ENCODE measurements at regions not wholly inside any gene's neighbourhood (a gene's known extent, or its start where the extent isn't known, plus 50 kb on each side); places are given as distances from the start of the nearest gene placed in this dataset.

- ATAC-seq (replicated peaks in 1 of 2) (no peak), DNase-seq (no peak)
- H3K27me3 Mint-ChIP-seq (ENCODE audit: low read depth) = no peaks in the 10 kb centered on the region
- H3K27ac Mint-ChIP-seq = no peak overlapping the region
- no peaks in the 10 kb centered on the region for H3K4me1 Mint-ChIP-seq (ENCODE audit: low read depth)
- no peak overlapping the region for H3K4me3 Mint-ChIP-seq
- no peaks in the 10 kb centered on the region for H3K9me3 Mint-ChIP-seq
- no peaks in the 10 kb centered on the region for H3K36me3 Mint-ChIP-seq (ENCODE audit: insufficient read depth in 2 of 2)
Observed at GRCh38 chr15:93298901-93299300, 209.9 kb upstream of the RGMA start.

- Mint-ChIP-seq H3K9me3 (no peaks in the 10 kb centered on the region), H3K4me1 (ENCODE audit: low read depth) (no peaks in the 10 kb centered on the region), H3K4me3 (no peak overlapping the region), H3K27me3 (ENCODE audit: low read depth) (no peaks in the 10 kb centered on the region), H3K36me3 (ENCODE audit: insufficient read depth in 2 of 2) (no peaks in the 10 kb centered on the region), H3K27ac (no peak overlapping the region)
- DNase-seq (no peak), ATAC-seq (replicated peaks in 1 of 2) (no peak)
Observed at GRCh38 chr15:93296759-93297500, 207.9 kb upstream of the RGMA start.

DNA sequence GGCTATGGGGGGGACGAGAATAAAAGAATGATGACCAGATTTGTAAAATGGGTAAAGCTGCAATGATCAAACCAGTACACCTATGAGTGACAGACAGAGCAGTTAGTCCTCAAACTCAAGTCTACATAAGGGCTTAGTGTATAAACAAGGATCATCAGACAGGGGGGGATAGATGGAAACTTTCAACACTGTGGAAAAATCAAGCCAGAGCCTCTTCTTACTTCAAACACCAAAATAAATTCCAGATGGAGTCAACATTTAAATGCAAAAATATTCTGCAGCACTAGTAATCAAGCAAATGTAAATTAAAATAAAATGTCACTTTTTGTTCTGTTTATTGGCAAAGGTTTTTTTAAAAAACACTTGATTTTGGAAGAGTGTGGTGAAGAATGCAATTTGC, 205.9 kb upstream of the RGMA start:
- DNase-seq = no peak
- H3K9me3 Mint-ChIP-seq = no peaks in the 10 kb centered on the region
- no peak overlapping the region for H3K27ac Mint-ChIP-seq
- no peaks in the 10 kb centered on the region for H3K4me1 Mint-ChIP-seq (ENCODE audit: low read depth)
- peaks cover 15% of the 10 kb centered on the region for H3K27me3 Mint-ChIP-seq (ENCODE audit: low read depth)
- no peak for ATAC-seq (replicated peaks in 1 of 2)
- H3K4me3 Mint-ChIP-seq = no peak overlapping the region
- H3K36me3 Mint-ChIP-seq (ENCODE audit: insufficient read depth in 2 of 2) = no peaks in the 10 kb centered on the region

GRCh38 chr15:93294066-93294465, 205.1 kb upstream of the RGMA start:
- Mint-ChIP-seq H3K9me3 (no peaks in the 10 kb centered on the region), H3K4me1 (ENCODE audit: low read depth) (no peaks in the 10 kb centered on the region), H3K27me3 (ENCODE audit: low read depth) (peaks cover 18% of the 10 kb centered on the region), H3K4me3 (no peak overlapping the region), H3K36me3 (ENCODE audit: insufficient read depth in 2 of 2) (no peaks in the 10 kb centered on the region), H3K27ac (no peak overlapping the region)
- ATAC-seq (replicated peaks in 1 of 2) (no peak), DNase-seq (no peak)

GRCh38 chr15:93291380-93291779, 202.4 kb upstream of the RGMA start:
- no peak overlapping the region for H3K4me3 Mint-ChIP-seq
- ATAC-seq (replicated peaks in 1 of 2) (no peak), DNase-seq (no peak)
- H3K27me3 Mint-ChIP-seq (ENCODE audit: low read depth) = peaks cover 18% of the 10 kb centered on the region
- H3K4me1 Mint-ChIP-seq (ENCODE audit: low read depth) = no peaks in the 10 kb centered on the region
- H3K36me3 Mint-ChIP-seq (ENCODE audit: insufficient read depth in 2 of 2) = no peaks in the 10 kb centered on the region
- no peak overlapping the region for H3K27ac Mint-ChIP-seq
- H3K9me3 Mint-ChIP-seq = no peaks in the 10 kb centered on the region

GRCh38 chr15:93290618-93290946, 201.6 kb upstream of the RGMA start:
- no peak for ATAC-seq (replicated peaks in 1 of 2)
- no peak for DNase-seq
- Mint-ChIP-seq H3K4me3 (no peak overlapping the region), H3K27me3 (ENCODE audit: low read depth) (peaks cover 18% of the 10 kb centered on the region), H3K4me1 (ENCODE audit: low read depth) (no peaks in the 10 kb centered on the region), H3K27ac (no peak overlapping the region), H3K36me3 (ENCODE audit: insufficient read depth in 2 of 2) (no peaks in the 10 kb centered on the region), H3K9me3 (no peaks in the 10 kb centered on the region)

GRCh38 chr15:93289941-93290617, 201.1 kb upstream of the RGMA start:
- no peaks in the 10 kb centered on the region for H3K9me3 Mint-ChIP-seq
- H3K27ac Mint-ChIP-seq = no peak overlapping the region
- no peaks in the 10 kb centered on the region for H3K36me3 Mint-ChIP-seq (ENCODE audit: insufficient read depth in 2 of 2)
- no peak overlapping the region for H3K4me3 Mint-ChIP-seq
- ATAC-seq (replicated peaks in 1 of 2) (no peak), DNase-seq (no peak)
- no peaks in the 10 kb centered on the region for H3K4me1 Mint-ChIP-seq (ENCODE audit: low read depth)
- peaks cover 18% of the 10 kb centered on the region for H3K27me3 Mint-ChIP-seq (ENCODE audit: low read depth)

- Mint-ChIP-seq H3K9me3 (no peaks in the 10 kb centered on the region), H3K36me3 (ENCODE audit: insufficient read depth in 2 of 2) (no peaks in the 10 kb centered on the region), H3K27me3 (ENCODE audit: low read depth) (peaks cover 18% of the 10 kb centered on the region), H3K4me1 (ENCODE audit: low read depth) (no peaks in the 10 kb centered on the region), H3K4me3 (no peak overlapping the region), H3K27ac (no peak overlapping the region)
- ATAC-seq (replicated peaks in 1 of 2) (no peak), DNase-seq (no peak)
Observed at GRCh38 chr15:93288728-93289294, 199.8 kb upstream of the RGMA start.

DNA sequence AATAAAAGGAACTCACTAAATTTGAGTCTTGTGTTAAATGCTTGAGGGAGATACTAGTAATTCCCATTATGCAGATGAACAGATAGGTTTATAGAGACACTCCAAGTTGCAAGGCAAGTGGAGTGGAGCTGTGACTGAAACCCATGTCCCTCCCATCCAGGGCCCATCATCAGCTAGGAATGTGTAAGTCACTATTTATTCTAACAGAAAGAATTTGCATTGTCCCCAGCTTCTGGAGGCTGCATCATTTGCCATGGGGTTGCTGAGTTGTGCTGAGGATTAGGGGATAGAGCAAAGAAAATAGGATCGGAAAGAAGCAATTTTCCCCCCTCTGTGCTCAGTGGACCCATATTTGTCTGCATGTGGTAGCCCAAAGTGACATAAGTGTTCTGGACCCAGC, 197.4 kb upstream of the RGMA start:
- no peaks in the 10 kb centered on the region for H3K9me3 Mint-ChIP-seq
- H3K27me3 Mint-ChIP-seq (ENCODE audit: low read depth) = peaks cover 23% of the 10 kb centered on the region
- H3K27ac Mint-ChIP-seq = no peak overlapping the region
- ATAC-seq (replicated peaks in 1 of 2) (no peak), DNase-seq (no peak)
- no peak overlapping the region for H3K4me3 Mint-ChIP-seq
- H3K4me1 Mint-ChIP-seq (ENCODE audit: low read depth) = no peaks in the 10 kb centered on the region
- no peaks in the 10 kb centered on the region for H3K36me3 Mint-ChIP-seq (ENCODE audit: insufficient read depth in 2 of 2)

GRCh38 chr15:93283854-93284253, 194.8 kb upstream of the RGMA start:
- Mint-ChIP-seq H3K27me3 (ENCODE audit: low read depth) (peaks cover 8% of the 10 kb centered on the region), H3K27ac (no peak overlapping the region), H3K4me1 (ENCODE audit: low read depth) (no peaks in the 10 kb centered on the region), H3K4me3 (no peak overlapping the region), H3K36me3 (ENCODE audit: insufficient read depth in 2 of 2) (no peaks in the 10 kb centered on the region), H3K9me3 (no peaks in the 10 kb centered on the region)
- no peak for ATAC-seq (replicated peaks in 1 of 2)
- DNase-seq = no peak

DNA sequence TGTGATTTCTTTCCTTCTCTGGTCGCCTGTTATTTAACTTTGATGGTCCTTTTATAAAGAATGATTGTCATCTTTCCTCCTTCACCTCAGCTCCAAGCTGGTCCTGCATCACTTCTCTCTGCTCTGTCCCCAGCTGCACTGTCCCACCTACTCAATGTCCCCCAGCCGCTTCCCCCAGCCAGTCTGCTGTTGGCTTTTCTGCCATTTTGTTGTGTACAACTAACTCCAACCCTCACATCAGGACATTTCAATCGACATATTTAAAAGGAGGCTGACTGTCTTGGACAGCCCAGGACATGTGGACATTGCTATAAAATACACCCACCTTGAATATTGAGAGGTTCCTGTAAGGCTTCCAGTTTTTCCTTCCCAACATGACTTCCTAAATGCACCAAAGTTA, 193.8 kb upstream of the RGMA start:
- no peak overlapping the region for H3K27ac Mint-ChIP-seq
- DNase-seq (no peak), ATAC-seq (replicated peaks in 1 of 2) (no peak)
- H3K9me3 Mint-ChIP-seq = no peaks in the 10 kb centered on the region
- no peaks in the 10 kb centered on the region for H3K4me1 Mint-ChIP-seq (ENCODE audit: low read depth)
- no peak overlapping the region for H3K4me3 Mint-ChIP-seq
- peaks cover 8% of the 10 kb centered on the region for H3K27me3 Mint-ChIP-seq (ENCODE audit: low read depth)
- H3K36me3 Mint-ChIP-seq (ENCODE audit: insufficient read depth in 2 of 2) = no peaks in the 10 kb centered on the region

DNA sequence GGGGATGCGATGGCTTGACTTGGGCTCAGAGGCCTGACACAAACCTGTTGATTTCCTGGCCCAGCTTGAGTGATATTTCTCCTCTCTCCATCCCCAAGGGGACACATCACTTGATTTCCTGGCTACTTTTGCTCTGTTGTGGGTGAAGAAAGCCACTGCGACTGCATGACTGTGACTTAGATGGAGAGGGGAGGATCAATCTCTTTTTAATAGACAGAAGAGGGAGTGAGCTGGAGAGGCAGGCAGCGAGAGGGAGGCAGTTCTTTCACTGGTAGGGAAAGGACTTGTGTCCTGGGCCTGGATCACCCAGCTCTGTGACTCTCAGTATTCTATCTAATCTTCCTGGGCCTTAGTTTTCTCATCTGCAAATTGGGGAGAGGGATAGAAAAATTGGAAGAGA, 189.8 kb upstream of the RGMA start:
- no peak overlapping the region for H3K27ac Mint-ChIP-seq
- H3K4me3 Mint-ChIP-seq = no peak overlapping the region
- ATAC-seq (replicated peaks in 1 of 2) (no peak), DNase-seq (no peak)
- H3K36me3 Mint-ChIP-seq (ENCODE audit: insufficient read depth in 2 of 2) = no peaks in the 10 kb centered on the region
- H3K9me3 Mint-ChIP-seq = no peaks in the 10 kb centered on the region
- H3K27me3 Mint-ChIP-seq (ENCODE audit: low read depth) = peaks cover 8% of the 10 kb centered on the region
- no peaks in the 10 kb centered on the region for H3K4me1 Mint-ChIP-seq (ENCODE audit: low read depth)

DNA sequence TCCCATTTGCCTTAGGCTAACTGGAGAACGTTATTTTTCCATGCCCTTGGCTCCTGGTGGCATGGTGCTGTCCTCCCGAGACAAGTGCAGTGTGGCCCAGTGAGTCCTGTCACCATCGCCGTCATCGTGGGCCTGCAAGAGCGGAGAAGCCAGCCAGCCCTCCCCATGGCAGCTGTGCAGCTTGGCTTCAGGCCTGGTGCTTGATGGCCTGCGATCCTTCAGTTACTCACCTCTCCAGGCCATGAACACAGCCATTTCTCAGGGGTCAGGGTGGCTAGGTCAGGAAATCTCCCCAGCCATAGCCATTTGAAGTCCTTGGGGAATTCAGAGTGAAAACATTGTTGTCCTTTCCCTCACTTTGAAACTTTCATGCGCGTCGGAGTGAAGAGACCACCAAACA, 189.0 kb upstream of the RGMA start:
- ATAC-seq (replicated peaks in 1 of 2) (no peak), DNase-seq (no peak)
- H3K4me1 Mint-ChIP-seq (ENCODE audit: low read depth) = no peaks in the 10 kb centered on the region
- no peaks in the 10 kb centered on the region for H3K9me3 Mint-ChIP-seq
- H3K27ac Mint-ChIP-seq = no peak overlapping the region
- H3K27me3 Mint-ChIP-seq (ENCODE audit: low read depth) = peaks cover 3% of the 10 kb centered on the region
- no peaks in the 10 kb centered on the region for H3K36me3 Mint-ChIP-seq (ENCODE audit: insufficient read depth in 2 of 2)
- no peak overlapping the region for H3K4me3 Mint-ChIP-seq

GRCh38 chr15:93274257-93274656, 185.2 kb upstream of the RGMA start:
- no peaks in the 10 kb centered on the region for H3K36me3 Mint-ChIP-seq (ENCODE audit: insufficient read depth in 2 of 2)

More at GRCh38 chr15:93274257-93274656, 185.2 kb upstream of the RGMA start:
- Mint-ChIP-seq H3K27me3 (ENCODE audit: low read depth) (no peaks in the 10 kb centered on the region), H3K9me3 (peaks cover 0 to 2% of the 10 kb centered on the region in 2 donors), H3K4me1 (ENCODE audit: low read depth) (no peaks in the 10 kb centered on the region), H3K4me3 (no peak overlapping the region), H3K27ac (no peak overlapping the region)
- ATAC-seq (replicated peaks in 1 of 2) (no peak), DNase-seq (no peak)
